Islet of Langerhans (tissue), 1 donor: ENCODE measurements at regions not wholly inside any gene's neighbourhood (a gene's known extent, or its start where the extent isn't known, plus 50 kb on each side); places are given as distances from the start of the nearest gene placed in this dataset.
A peak's percentile ranks its signal among the peaks of the same experiment; 100 is the strongest.
"Not testable (repeated sequence)": the region's sequence is repeated elsewhere in the genome, so short reads cannot be mapped to it uniquely, and the experiment has no call there.

Experiments
- FAIRE-seq: peaks from one replicate; lab custom pipeline; 2011; peaks lifted over from hg19 to GRCh38; lab: Jason Lieb, UNC

- FAIRE-seq, result no peak
Measured at GRCh38 chr12:74685385-74685784, 147.8 kb downstream of the ATXN7L3B start.

DNA sequence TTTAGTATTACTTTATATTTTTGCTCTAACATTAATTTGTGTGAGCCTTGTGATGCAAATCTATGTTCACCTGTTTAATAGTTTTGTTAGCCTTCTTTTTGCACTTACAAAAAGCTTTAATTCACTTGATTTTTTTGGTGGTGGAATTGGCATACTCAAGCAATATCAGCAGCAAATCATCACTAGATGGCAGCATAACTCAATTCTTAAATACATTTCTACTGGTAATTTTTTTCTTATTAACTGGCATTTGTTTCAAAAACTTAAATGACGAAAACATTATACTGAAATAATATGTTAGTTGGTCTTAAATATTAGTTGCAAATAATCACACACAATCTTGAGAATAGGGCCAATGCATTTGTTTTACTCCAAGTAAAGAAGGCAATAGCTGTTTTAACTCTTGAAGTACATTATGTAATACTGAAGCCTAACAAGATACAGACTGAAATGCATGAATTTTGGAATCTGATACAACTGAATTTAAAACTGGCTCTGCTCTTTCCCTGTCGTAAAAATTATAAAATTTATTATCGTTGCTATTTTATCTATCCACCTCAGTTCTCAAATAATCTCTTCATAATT, 151.5 kb downstream of the ATXN7L3B start:
- peak; percentile 98 for FAIRE-seq

- no peak for FAIRE-seq
Measured at GRCh38 chr12:74689929-74690328, 152.3 kb downstream of the ATXN7L3B start.

DNA sequence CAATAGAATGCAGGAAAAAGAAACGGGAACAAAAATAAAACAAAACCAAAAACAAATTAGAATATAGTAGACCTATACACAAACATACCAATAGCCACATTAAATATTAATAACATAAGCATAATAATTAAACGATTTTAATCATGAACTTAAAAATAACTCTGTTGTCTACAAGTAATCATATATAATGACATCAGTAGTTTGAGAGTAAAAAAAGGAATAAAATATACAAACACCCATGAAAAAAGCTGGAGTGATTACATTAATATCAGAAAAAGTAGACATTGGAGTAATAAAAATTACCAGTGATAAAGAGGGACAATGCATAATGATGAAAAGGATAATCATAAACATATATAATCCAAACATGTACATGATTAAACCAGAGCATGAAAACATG, 181.8 kb downstream of the ATXN7L3B start:
- FAIRE-seq, result no peak

DNA sequence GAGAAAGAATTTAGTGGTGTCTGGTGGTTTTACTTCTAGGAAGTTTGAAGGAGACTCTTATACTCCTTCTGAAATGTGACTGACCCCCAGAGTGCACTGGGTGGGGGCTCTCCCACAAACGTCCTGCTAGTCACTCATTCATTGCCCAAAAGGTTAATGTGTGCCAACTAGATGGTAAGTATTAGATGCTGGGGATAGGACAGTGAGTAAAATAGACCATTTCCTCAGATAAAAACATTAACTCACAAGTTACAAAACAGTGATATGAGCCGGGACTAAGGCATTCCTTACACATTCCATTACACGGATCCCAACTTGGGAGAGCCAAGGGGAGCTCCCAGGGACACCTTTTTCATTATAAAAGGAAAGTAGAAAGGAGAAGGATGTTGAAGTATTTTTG, 185.1 kb downstream of the ATXN7L3B start:
- no peak for FAIRE-seq

DNA sequence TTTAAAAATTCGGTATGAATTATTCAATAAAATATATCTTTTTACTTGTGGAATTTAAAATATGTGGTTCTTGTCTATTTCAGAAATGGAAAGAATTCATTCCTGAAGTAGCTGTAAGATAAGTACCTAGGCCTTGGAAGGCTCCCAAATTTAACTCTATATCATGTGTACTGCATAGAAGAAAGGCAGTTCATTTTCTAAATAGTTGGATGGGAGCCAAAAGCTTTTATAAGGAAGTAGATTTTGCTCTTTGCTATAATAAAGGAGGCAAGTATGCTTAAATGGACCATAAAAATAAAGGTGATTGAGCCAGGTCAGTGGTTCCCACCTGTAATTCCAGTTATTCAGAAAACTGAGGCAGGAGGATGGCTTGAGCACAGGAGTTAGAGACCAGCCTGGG, 187.5 kb downstream of the ATXN7L3B start:
- no peak for FAIRE-seq

- no peak for FAIRE-seq
Measured at GRCh38 chr12:74728006-74728405, 190.4 kb downstream of the ATXN7L3B start.

- peak; percentile 33 for FAIRE-seq
Measured at GRCh38 chr12:74732164-74732784, 194.6 kb downstream of the ATXN7L3B start.

DNA sequence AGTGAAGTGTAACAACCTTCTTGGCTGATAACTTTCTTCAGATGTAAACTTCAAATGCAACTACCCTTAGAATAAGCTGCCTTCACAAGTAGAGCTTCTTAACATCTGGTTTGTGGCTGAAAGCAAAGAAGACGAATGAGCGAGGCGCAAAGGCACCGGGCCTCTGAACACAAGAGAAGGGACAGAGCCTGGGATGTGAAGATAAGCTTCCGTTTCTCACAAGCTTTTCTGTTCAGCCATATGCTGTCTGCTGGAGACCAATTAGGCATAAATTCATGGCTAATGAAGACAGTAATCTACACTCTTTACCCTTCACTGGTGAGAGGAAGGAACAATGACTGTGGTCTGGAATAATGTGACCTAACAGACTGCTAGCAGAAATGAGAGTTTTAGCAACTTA, 195.2 kb downstream of the ATXN7L3B start:
- FAIRE-seq, result no peak

DNA sequence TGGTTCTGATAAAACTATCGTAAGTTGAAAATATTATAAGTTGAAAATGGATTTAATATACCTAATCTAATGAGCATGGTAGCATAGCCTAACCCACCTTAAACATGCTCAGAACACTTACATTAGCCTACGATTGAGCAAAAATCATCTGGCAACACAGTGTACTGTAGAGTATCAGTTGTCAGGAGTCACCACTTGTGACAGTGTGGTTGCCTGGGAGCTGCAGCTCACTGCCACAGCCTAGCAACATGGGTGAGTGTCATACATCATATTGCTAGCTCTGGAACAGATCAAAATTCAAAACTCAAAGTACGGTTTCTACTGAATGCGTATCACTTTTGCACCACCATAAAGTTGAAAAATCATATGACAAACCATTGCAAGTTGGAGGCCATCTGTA, 203.5 kb downstream of the ATXN7L3B start:
- FAIRE-seq, result no peak

DNA sequence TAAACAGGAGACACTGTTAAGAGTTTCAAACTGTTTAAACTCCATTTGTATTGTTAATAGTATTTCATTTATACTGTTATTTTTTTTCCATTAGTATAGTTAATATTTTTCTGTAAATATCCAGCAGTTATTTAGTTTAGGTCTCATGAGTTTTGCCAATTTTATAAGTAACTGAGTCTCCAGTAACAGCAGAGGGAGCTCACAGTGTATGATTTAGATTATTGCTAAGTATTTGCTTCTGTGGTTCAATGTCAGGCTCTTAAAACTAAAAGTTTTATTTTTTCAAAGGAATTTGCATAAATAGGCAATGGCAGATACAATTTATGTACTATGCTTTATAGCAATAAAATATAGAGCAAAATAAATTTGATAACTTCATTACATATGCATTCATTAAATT, 209.7 kb downstream of the ATXN7L3B start:
- peak; percentile 83 for FAIRE-seq

GRCh38 chr12:74751441-74751840, 213.8 kb downstream of the ATXN7L3B start:
- no peak for FAIRE-seq

DNA sequence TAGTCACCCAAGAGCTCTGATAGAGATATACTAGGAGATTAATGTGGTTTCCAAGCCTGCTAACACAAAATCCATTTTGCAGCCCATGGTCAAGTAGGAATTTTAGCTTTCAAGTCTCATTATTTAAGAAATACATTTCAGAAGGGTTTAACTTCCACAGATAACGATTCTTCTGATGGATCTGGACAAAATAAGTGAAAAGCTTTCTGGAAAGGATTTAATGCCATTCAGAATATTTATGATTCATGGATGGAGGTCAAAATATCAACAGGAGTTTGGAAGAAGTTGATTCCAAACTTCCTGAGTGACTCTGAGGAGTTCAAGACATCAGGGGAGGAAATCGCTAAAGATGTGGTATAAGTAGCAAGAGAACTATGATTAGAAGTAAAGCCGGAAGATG, 214.6 kb downstream of the ATXN7L3B start:
- FAIRE-seq, result no peak

DNA sequence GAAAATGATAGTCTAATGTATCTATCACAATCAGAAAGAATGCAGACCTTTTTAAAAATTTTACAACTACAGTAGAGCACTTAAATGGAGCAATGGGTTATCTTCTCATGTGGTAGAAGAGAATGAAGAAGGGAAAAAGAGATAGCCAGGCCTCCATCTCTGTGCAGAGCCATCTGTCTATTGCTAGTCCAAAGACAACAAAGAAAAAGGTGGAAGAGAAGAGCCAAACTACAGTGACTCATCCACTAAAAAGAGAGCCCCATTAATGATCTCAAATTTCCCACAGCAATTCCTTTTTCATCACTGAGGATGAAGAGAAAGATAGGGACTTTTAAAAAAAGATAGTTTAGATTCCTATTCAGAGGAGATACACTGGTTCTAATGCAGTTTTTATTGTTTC, 232.9 kb downstream of the ATXN7L3B start:
- no peak for FAIRE-seq

GRCh38 chr12:74775276-74775675, 237.6 kb downstream of the ATXN7L3B start:
- FAIRE-seq, result no peak

DNA sequence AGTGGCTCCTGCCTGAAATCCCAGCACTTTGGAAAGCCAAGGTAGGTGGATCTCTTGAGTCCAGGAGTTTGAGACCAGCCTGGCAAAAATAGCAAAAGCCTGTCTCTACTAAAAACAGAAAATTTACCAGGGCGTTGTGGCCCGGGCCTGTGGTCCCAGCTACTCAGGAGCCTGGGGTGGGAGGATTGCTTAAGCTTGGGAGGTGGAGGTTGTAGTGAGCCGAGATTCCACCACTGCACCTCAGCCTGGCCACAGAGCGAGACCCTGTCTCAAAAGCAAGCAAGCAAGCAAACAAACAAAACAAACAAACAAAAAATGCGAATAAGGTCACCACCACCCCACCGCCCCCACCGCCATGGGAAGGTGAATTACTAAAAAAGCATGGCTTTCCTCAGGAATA, 238.7 kb downstream of the ATXN7L3B start:
- no peak for FAIRE-seq

GRCh38 chr12:74780182-74780849, 242.7 kb downstream of the ATXN7L3B start:
- FAIRE-seq, result no peak

GRCh38 chr12:74780850-74781241, 243.2 kb downstream of the ATXN7L3B start:
- not testable (repeated sequence) for FAIRE-seq

DNA sequence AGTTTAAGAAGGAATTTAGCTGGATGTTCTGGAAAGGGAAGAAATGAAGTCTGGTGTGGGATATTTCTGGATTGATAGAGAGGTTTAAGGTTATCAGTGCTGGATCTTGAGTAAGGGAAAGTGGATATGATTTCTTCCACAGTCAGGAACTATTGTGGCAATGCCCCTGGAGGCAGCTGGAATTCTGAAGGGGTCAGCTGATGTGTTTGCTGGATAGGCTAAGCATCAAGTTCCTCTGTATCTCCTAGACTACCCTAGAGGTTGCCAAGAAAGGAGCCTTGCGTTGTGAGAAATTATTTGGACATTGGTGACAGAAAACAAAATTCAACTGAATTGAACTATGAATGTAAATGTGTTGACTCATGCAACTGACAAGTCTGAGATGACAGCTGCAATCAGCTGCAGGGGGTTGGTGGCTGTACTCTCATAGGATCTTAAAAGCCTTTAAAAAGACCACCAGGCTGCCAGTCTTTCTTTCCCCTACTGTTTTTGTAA, 244.4 kb downstream of the ATXN7L3B start:
- no peak for FAIRE-seq

- no peak for FAIRE-seq
Measured at GRCh38 chr12:74790931-74791330, 253.3 kb downstream of the ATXN7L3B start.

GRCh38 chr12:74791365-74791764, 253.7 kb downstream of the ATXN7L3B start:
- FAIRE-seq, result no peak

DNA sequence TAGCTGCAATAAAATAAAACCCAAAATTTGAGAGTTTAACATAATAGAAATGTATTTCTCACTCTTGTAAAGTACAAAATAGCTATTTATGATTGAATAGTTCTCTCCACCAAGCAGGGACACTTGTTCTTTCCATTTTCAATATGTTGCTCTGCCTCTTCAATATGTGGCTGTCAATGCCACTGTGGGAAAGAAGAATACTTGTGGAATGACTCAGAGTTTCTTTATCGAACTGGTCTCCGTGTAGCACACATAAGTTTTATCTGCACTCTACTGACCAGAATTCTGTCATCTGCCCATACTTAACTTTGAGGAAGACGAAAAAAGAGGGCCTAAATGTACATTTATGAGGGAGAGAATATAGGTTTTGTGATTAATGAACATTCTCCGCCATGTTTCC, 256.9 kb downstream of the ATXN7L3B start:
- FAIRE-seq, result no peak

DNA sequence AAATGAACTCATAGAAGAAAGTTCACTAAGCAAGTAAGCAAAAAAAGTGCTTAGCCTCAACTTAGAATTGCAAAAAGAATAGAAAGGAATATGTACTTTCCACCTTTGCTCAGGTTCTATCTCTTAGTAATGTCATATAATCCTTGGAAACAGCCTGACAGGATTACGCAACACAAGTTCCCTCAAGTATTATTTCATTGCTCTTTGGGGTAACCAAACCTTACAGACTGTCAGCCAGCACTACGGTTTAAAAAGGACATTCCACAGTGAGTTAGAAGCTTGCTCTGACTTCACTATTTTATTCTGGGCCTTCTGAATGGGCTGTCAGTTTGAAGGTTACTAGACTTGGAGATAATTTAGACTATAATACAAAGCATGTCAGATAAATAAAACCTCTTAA, 264.0 kb downstream of the ATXN7L3B start:
- FAIRE-seq, result no peak
